Esophagus muscularis mucosa (tissue), 4 donors: ENCODE measurements at regions not wholly inside any gene's neighbourhood (a gene's known extent, or its start where the extent isn't known, plus 50 kb on each side); places are given as distances from the start of the nearest gene placed in this dataset.

ENCODE experiments used
- DNase-seq: peaks from one replicate; pipeline ENCODE4 v3.0.0-alpha.2; 2017; ENCODE audit errors: extremely low spot score
- H3K27ac ChIP-seq, 4 donors: fragments of 200-600 bp; sonication (generic); replicated peaks in 1 of 4; 1 replicate in 3 of 4; 2 replicates in 1 of 4; pipeline ENCODE4 v1.5.1; 2016 to 2019; ENCODE audit warnings: mild to moderate bottlenecking in 1 of 4
- H3K27me3 ChIP-seq, 4 donors: fragments of 200-600 bp; sonication (generic); one replicate each; pipeline versions ENCODE4 v1.5.1 to v1.6.0; 2016 to 2019
- H3K36me3 ChIP-seq, 4 donors: fragments of 200-600 bp; sonication (generic); one replicate each; pipeline ENCODE4 v1.5.1; 2016 to 2019
- H3K4me1 ChIP-seq, 4 donors: fragments of 200-600 bp; sonication (generic); one replicate each; pipeline ENCODE4 v1.5.1; 2016 to 2019
- H3K4me3 ChIP-seq, 4 donors: fragments of 200-600 bp; sonication (generic); 1 replicate in 2 of 4; 2 replicates in 2 of 4; pipeline ENCODE4 v1.5.1; 2016 to 2019; ENCODE audit warnings: mild to moderate bottlenecking in 4 of 4, moderate library complexity in 1 of 4
- H3K9me3 ChIP-seq, 4 donors: fragments of 200-600 bp; sonication (generic); 1 replicate in 3 of 4; 2 replicates in 1 of 4; pipeline ENCODE4 v1.5.1; 2016 to 2019
- CTCF ChIP-seq, 3 experiments: fragments of 200-600 bp in 2 of 3; fragments of 450-650 bp in 1 of 3; sonication (generic) in 2 of 3; IDR thresholded peaks; one replicate each; pipeline ENCODE4 v1.5.1; 2017 to 2019; ENCODE audit warnings: antibody characterized with exemption in 3 of 3, mild to moderate bottlenecking in 2 of 3, moderate library complexity in 1 of 3
- EP300 ChIP-seq: sonication (generic); formaldehyde crosslinking; IDR thresholded peaks from one replicate; pipeline ENCODE4 v1.6.1; 2017; ENCODE audit warnings: antibody characterized with exemption
- POLR2A ChIP-seq: fragments of 450-650 bp; IDR thresholded peaks from one replicate; pipeline ENCODE4 v1.6.1; 2017; ENCODE audit warnings: antibody characterized with exemption, moderate library complexity, mild to moderate bottlenecking, low read depth
- POLR2AphosphoS5 ChIP-seq, 2 donors: sonication (generic); formaldehyde crosslinking; IDR thresholded peaks; one replicate each; pipeline ENCODE4 v1.6.1; 2017; ENCODE audit warnings: antibody characterized with exemption in 2 of 2
- WGBS: methylation state at CpG from one replicate; pipeline ENCODE4 v1.1.5; 2018; 5-methylcytosine and 5-hydroxymethylcytosine counted together
- intact Hi-C: fragments of 100-400 bp; cut with DNase I; formaldehyde crosslinking; loops from one replicate; pipeline ENCODE4 v1.15.1; 2023

GRCh38 chr17:77019893-77020379 is 120.8 kb upstream of the SEC14L1 start:
- H3K4me1 ChIP-seq = no peaks in the 10 kb centered on the region
- H3K4me3 ChIP-seq = no peak overlapping the region
- intact Hi-C loops = no loop called here
- H3K27me3 ChIP-seq = peaks cover 0 to 15% (median 0%) of the 10 kb centered on the region in 4 donors
- DNase-seq = no peak
- H3K9me3 ChIP-seq = peaks cover 0 to 16% (median 4%) of the 10 kb centered on the region in 4 donors
- 45% methylated on average over 4 of the region's 12 CpGs for WGBS
- TF ChIP-seq CTCF (IDR thresholded peaks at IDR 0.05) (no peak), POLR2A (no peak)
- H3K36me3 ChIP-seq = no peaks in the 10 kb centered on the region
- no peak overlapping the region for H3K27ac ChIP-seq

- intact Hi-C loops = no loop called here
- H3K27ac ChIP-seq = no peak overlapping the region
- TF ChIP-seq POLR2A (no peak), CTCF (IDR thresholded peaks at IDR 0.05) (no peak), EP300 (no peak), POLR2AphosphoS5 (IDR thresholded peaks at IDR 0.05) (no peak)
- H3K9me3 ChIP-seq = peaks cover 0 to 16% (median 4%) of the 10 kb centered on the region in 4 donors
- WGBS = 71% methylated on average over 1 of the region's 1 CpG
- H3K27me3 ChIP-seq = peaks cover 0 to 8% (median 0%) of the 10 kb centered on the region in 4 donors
- no peak for DNase-seq
- H3K4me1 ChIP-seq = no peaks in the 10 kb centered on the region
- no peaks in the 10 kb centered on the region for H3K36me3 ChIP-seq
- no peak overlapping the region for H3K4me3 ChIP-seq
These were observed 119.8 kb upstream of the SEC14L1 start for GRCh38 chr17:77020973-77021372.

GRCh38 chr17:77022766-77023165 is 118.0 kb upstream of the SEC14L1 start:
- WGBS = 71% methylated on average over 2 of the region's 2 CpGs
- H3K4me3 ChIP-seq = no peak overlapping the region
- TF ChIP-seq EP300 = no peak
- no peak for TF ChIP-seq POLR2A
- TF ChIP-seq CTCF (IDR thresholded peaks at IDR 0.05) = no peak
- TF ChIP-seq POLR2AphosphoS5 (IDR thresholded peaks at IDR 0.05) = no peak
- H3K9me3 ChIP-seq = peaks cover 0 to 26% (median 9%) of the 10 kb centered on the region in 4 donors
- H3K27me3 ChIP-seq = no peaks in the 10 kb centered on the region
- intact Hi-C loops = no loop called here
- H3K4me1 ChIP-seq = no peaks in the 10 kb centered on the region
- H3K36me3 ChIP-seq = no peaks in the 10 kb centered on the region
- no peak overlapping the region for H3K27ac ChIP-seq
- no peak for DNase-seq

- Histone ChIP-seq H3K27ac (no peak overlapping the region), H3K4me1 (no peaks in the 10 kb centered on the region), H3K9me3 (peaks cover 0 to 30% (median 9%) of the 10 kb centered on the region in 4 donors), H3K36me3 (no peaks in the 10 kb centered on the region), H3K27me3 (no peaks in the 10 kb centered on the region), H3K4me3 (no peak overlapping the region)
- intact Hi-C loops = no loop called here
- TF ChIP-seq CTCF (IDR thresholded peaks at IDR 0.05) = no peak
- no peak for TF ChIP-seq POLR2A
- TF ChIP-seq EP300 = no peak
- no peak for TF ChIP-seq POLR2AphosphoS5 (IDR thresholded peaks at IDR 0.05)
- no peak for DNase-seq
- 78% methylated on average over 2 of the region's 2 CpGs for WGBS
These were observed 115.0 kb upstream of the SEC14L1 start for GRCh38 chr17:77025781-77026180.

GRCh38 chr17:77027271-77027889 is 113.4 kb upstream of the SEC14L1 start:
- Histone ChIP-seq H3K27ac (no peak overlapping the region), H3K4me1 (no peaks in the 10 kb centered on the region), H3K4me3 (no peak overlapping the region), H3K36me3 (no peaks in the 10 kb centered on the region), H3K27me3 (no peaks in the 10 kb centered on the region), H3K9me3 (peaks cover 0 to 30% (median 16%) of the 10 kb centered on the region in 4 donors)
- no peak for DNase-seq
- intact Hi-C loops = no loop called here
- no peak for TF ChIP-seq POLR2A
- no peak for TF ChIP-seq POLR2AphosphoS5 (IDR thresholded peaks at IDR 0.05)
- TF ChIP-seq CTCF (IDR thresholded peaks at IDR 0.05) = no peak
- TF ChIP-seq EP300 = no peak
- 88% methylated on average over 3 of the region's 3 CpGs for WGBS
